ENCODE measurements at regions not wholly inside any gene's neighbourhood (a gene's known extent, or its start where the extent isn't known, plus 50 kb on each side); places are given as distances from the start of the nearest gene placed in this dataset.

- TF ChIP-seq ZNF816 (CRISPR knock-in tag; IDR thresholded peaks at IDR 0.05; ENCODE audit: borderline replicate concordance) (no peak), ZNF329 (CRISPR knock-in tag; IDR thresholded peaks at IDR 0.05; ENCODE audit: low read depth) (no peak), ZNF180 (CRISPR knock-in tag; IDR thresholded peaks at IDR 0.05; ENCODE audit: borderline replicate concordance, low read depth) (no peak), FUBP1 (CRISPR knock-in tag; IDR thresholded peaks at IDR 0.05; ENCODE audit: borderline replicate concordance) (no peak), THAP11 (CRISPR knock-in tag; IDR thresholded peaks at IDR 0.05) (peak; percentile 54; the same call in 1 of the 2 replicates), ZNF652 (CRISPR knock-in tag; IDR thresholded peaks at IDR 0.05; ENCODE audit: borderline replicate concordance, low read depth) (no peak), ZNF280B (CRISPR knock-in tag; IDR thresholded peaks at IDR 0.05; ENCODE audit: borderline replicate concordance) (no peak), TGIF2 (CRISPR knock-in tag; IDR thresholded peaks at IDR 0.05) (0 out of 2 replicates have a peak, but pooled peaks have one; percentile 26), BORCS8-MEF2B (CRISPR knock-in tag; IDR thresholded peaks at IDR 0.05) (peak; percentile 40; the same call in 1 of the 2 replicates), MAX (IDR thresholded peaks at IDR 0.05) (peak; percentile 80), GABPB1 (CRISPR knock-in tag; IDR thresholded peaks at IDR 0.05) (peak; percentile 27; the same call in 1 of the 2 replicates), ARID2 (CRISPR knock-in tag; IDR thresholded peaks at IDR 0.05; ENCODE audit: borderline replicate concordance) (no peak), ZNF292 (CRISPR knock-in tag; IDR thresholded peaks at IDR 0.05; ENCODE audit: borderline replicate concordance, low read depth) (peak; percentile 89), GLI4 (CRISPR knock-in tag; IDR thresholded peaks at IDR 0.05; ENCODE audit: borderline replicate concordance) (no peak), ZNF703 (CRISPR knock-in tag; IDR thresholded peaks at IDR 0.05; ENCODE audit: borderline replicate concordance) (no peak), ZNF781 (CRISPR knock-in tag; IDR thresholded peaks at IDR 0.05; ENCODE audit: borderline replicate concordance, not compliant biosample characterization) (peak; percentile 35), MAZ (IDR thresholded peaks at IDR 0.05; ENCODE audit: borderline replicate concordance, low read depth, low read length) (no peak), MAZ (CRISPR knock-in tag; IDR thresholded peaks at IDR 0.05; ENCODE audit: low read depth) (0 out of 2 replicates have a peak, but pooled peaks have one; percentile 20), ZNF335 (CRISPR knock-in tag; IDR thresholded peaks at IDR 0.05) (no peak), KLF6 (CRISPR knock-in tag; IDR thresholded peaks at IDR 0.05) (0 out of 2 replicates have a peak, but pooled peaks have one; percentile 24), ZNF740 (CRISPR knock-in tag; IDR thresholded peaks at IDR 0.05) (no peak), ATF4 (CRISPR knock-in tag; IDR thresholded peaks at IDR 0.05) (peak in 1 of 2 experiments; percentile 85; a peak in 2 of 4 replicates), IKZF5 (CRISPR knock-in tag; IDR thresholded peaks at IDR 0.05) (peak; percentile 42; the same call in 1 of the 2 replicates)
Observed at GRCh38 chr6:145090801-145091585, 644.3 kb downstream of the EPM2A start (continued).

Data from HepG2 (cell line).